NCI-H2171 treated with DMSO at 0.1 percent for 48 hours (cell line): ENCODE measurements at regions not wholly inside any gene's neighbourhood (a gene's known extent, or its start where the extent isn't known, plus 50 kb on each side); places are given as distances from the start of the nearest gene placed in this dataset.
A peak's percentile ranks its signal among the peaks of the same experiment; 100 is the strongest.

Experiments used
- DNase-seq: peaks from one replicate; lab custom pipeline; 2025; lab: John Stamatoyannopoulos, UW

- DNase-seq: no peak
Observed at GRCh38 chr6:47117314-47117713, 75.2 kb upstream of the ADGRF1 start.

- no peak for DNase-seq
Observed at GRCh38 chr6:47116606-47117005, 74.5 kb upstream of the ADGRF1 start.

- DNase-seq: no peak
Observed at GRCh38 chr6:47116086-47116485, 74.0 kb upstream of the ADGRF1 start.

- DNase-seq: no peak
Observed at GRCh38 chr6:47114460-47114859, 72.3 kb upstream of the ADGRF1 start.

GRCh38 chr6:47112317-47112716 lies 70.2 kb upstream of the ADGRF1 start:
- no peak for DNase-seq

- no peak for DNase-seq
Observed at GRCh38 chr6:47111685-47112084, 69.6 kb upstream of the ADGRF1 start.

- DNase-seq: no peak
Observed at GRCh38 chr6:47109281-47109680, 67.1 kb upstream of the ADGRF1 start.

- DNase-seq: no peak
Observed at GRCh38 chr6:47106721-47107197, 64.6 kb upstream of the ADGRF1 start.

GRCh38 chr6:47106216-47106615 lies 64.1 kb upstream of the ADGRF1 start:
- DNase-seq: no peak

GRCh38 chr6:47105469-47106178 lies 63.5 kb upstream of the ADGRF1 start:
- DNase-seq: no peak

GRCh38 chr6:47103931-47104330 lies 61.8 kb upstream of the ADGRF1 start:
- no peak for DNase-seq

- no peak for DNase-seq
Observed at GRCh38 chr6:47102331-47102730, 60.2 kb upstream of the ADGRF1 start.

GRCh38 chr6:47098570-47098993 lies 56.5 kb upstream of the ADGRF1 start:
- DNase-seq: no peak

- DNase-seq: peak; percentile 79
Observed at GRCh38 chr6:47097092-47097945, 55.2 kb upstream of the ADGRF1 start.

- DNase-seq: no peak
Observed at GRCh38 chr6:47096211-47096895, 54.2 kb upstream of the ADGRF1 start.

- DNase-seq: no peak
Observed at GRCh38 chr6:47094241-47094925, 52.3 kb upstream of the ADGRF1 start.

GRCh38 chr6:47093169-47093568 lies 51.0 kb upstream of the ADGRF1 start:
- no peak for DNase-seq

- peak; percentile 13 for DNase-seq
Observed at GRCh38 chr6:47091886-47092668, 49.9 kb upstream of the ADGRF1 start.
